Non-pigmented ciliary epithelial cell (primary cell): ENCODE measurements at regions not wholly inside any gene's neighbourhood (a gene's known extent, or its start where the extent isn't known, plus 50 kb on each side); places are given as distances from the start of the nearest gene placed in this dataset.
"Not testable (repeated sequence)": the region's sequence is repeated elsewhere in the genome, so short reads cannot be mapped to it uniquely, and the experiment has no call there.

Source experiments
- DNase-seq: peaks from one replicate; pipeline ENCODE4 v3.0.0-alpha.2; 2010; ENCODE audit warnings: low read depth

GRCh38 chr16:87038528-87038927, 278.7 kb downstream of the C16orf95 start:
- not testable (repeated sequence) for DNase-seq

DNA sequence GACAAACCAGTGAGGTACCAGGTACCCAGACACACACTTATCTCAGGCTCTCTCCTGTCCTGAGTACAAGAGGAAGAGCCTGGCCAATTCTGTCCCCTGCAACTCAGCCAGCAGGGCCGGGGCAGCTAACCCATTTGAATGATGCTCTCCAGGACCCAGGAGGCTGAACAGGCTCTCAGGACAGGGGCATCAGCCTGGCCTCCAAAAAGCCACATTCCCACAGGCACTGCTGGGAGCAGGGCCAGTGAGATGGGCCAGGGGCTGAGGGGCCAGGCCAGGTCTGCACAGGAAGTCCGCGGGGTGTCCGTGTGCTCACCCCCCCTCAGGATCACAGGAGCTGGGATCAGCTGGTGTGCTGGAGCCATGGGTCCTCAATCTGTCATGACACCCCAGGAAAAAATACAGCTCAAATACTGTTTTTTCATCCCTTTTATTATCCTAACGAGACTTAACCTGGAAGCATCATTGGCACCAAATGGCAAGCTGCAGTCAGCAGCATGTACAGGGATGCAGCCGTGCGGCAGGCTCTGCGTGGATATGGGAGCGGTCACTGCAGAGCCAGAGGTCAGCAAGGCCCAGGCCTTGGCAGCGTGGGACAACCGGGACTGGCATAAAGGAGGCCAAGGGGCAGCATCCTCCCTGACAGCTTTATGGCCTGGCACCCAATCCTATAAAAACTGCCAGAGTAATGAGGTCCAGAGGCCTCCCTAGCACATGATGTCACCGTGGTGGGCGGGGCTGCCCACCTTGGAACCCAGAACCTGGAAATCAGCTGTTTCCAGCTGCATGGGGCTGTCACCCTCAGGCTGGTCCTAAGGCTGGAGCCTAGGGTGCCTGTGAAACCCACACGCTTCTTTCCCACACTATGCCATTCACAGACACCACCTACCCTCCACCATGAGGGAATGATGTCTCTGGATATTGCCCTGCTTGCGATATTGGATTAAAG, 276.7 kb downstream of the C16orf95 start:
- no peak for DNase-seq

GRCh38 chr16:87041286-87041685, 275.9 kb downstream of the C16orf95 start:
- DNase-seq, result no peak

DNA sequence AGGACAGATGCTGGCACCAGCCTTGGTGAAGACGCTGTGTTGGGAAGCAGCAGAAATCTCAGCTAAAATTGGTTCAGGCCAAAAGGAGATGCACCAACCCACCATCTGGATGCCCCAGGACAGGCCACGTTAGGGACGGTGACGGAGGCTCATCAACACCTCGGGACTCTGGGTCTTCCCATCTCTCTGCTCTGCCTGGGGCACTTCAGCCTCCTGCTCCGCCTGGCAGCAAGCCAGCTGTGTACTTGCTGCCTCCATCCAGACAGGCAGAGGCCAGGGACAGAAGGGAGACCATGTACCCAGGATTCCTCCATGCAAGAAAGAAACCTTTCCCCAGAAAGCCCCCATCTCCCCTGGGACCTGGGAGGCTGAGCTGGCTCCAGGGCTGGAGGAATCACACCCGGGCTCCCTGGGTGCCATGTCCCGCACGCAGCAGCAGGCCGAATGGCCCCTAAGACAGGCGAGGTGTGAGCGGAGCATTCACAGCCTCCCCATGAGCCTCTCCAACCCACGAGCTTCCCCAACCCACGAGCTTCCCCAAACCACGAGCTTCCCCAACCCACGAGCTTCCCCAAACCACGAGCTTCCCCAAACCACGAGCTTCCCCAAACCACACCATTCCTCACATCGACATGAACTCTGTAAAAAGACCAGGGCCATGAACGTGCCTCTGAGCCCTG, 274.5 kb downstream of the C16orf95 start:
- DNase-seq, result no peak

DNA sequence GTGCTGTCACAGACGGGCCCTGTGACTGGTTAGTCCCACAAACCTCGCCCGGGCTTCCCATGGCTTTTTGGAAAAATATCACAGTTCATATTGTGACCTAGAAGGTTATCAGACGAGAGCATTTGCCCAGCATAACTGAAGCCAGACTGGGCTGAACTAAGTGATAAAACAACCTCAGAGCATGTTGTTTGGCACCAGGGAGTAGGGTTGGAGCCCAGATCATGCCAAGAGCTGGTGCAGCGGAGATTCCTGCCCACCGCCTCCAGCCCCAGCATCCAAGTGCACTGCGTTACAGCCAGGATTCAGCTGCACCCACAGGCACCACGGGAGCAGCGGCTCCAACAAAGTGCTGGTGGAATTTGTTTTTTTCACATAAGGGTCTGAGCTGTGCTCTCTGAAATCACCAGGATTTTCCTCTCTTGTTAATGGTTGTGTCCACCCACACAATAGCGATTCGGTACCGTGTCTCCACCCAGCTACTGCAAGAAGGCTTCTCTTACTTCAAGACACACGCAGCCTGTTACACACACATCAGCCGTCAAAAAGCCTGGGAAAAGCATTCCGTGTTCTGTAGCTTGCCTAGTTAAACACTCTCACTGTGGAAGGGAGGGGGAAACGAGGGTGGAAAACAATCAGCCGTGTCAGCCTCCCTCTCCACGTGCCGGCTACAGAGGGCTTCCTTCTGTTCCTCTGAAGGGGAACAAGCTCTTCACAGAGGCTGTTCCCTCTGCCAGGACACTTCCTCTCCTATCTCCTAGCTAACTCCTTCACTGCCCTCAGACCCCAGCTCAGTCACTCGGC, 273.8 kb downstream of the C16orf95 start:
- no peak for DNase-seq

GRCh38 chr16:87044032-87044382, 273.2 kb downstream of the C16orf95 start:
- DNase-seq, result no peak

GRCh38 chr16:87044829-87045228, 272.4 kb downstream of the C16orf95 start:
- no peak for DNase-seq

GRCh38 chr16:87045466-87046216, 271.6 kb downstream of the C16orf95 start:
- no peak for DNase-seq

- no peak for DNase-seq
Observed at GRCh38 chr16:87046235-87046634, 271.0 kb downstream of the C16orf95 start.

GRCh38 chr16:87047221-87048037, 269.8 kb downstream of the C16orf95 start:
- DNase-seq, result no peak

- no peak for DNase-seq
Observed at GRCh38 chr16:87048038-87048729, 269.0 kb downstream of the C16orf95 start.

- DNase-seq, result no peak
Observed at GRCh38 chr16:87048730-87049115, 268.5 kb downstream of the C16orf95 start.

DNA sequence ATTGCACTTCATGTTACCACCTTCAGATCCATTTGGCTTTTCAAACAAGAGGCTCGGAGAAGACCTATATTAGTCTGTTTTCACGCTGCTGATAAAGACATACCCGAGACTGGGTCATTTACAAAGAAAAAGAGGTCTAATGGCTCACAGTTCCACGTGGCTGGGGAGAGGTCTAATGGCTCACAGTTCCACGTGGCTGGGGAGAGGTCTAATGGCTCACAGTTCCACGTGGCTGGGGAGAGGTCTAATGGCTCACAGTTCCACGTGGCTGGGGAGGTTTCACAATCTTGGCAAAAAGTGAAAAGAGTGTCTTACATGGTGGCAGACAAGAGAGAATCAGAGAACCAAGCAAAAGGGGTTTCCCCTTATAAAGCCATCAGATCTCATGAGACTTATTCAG, 268.0 kb downstream of the C16orf95 start:
- not testable (repeated sequence) for DNase-seq

DNA sequence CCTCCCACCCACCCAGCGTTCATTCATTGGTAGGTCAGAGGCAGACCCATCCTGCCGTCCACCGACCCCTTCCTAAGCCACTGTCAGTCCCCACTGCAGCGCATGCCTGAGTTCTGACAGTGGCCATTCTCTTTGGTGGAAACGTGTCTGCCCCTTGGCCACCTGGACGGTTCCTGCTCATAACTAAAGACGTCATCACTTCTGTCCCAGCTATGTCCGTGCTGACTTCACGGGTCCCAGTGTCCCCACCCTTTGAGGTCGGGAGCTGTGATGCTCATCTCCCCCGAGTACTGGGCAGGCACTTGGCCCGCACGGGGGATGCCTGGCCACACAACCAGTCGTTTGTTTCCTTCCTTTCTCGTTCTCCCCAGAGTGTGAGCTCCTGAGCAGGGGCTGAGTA, 267.1 kb downstream of the C16orf95 start:
- DNase-seq, result no peak

DNA sequence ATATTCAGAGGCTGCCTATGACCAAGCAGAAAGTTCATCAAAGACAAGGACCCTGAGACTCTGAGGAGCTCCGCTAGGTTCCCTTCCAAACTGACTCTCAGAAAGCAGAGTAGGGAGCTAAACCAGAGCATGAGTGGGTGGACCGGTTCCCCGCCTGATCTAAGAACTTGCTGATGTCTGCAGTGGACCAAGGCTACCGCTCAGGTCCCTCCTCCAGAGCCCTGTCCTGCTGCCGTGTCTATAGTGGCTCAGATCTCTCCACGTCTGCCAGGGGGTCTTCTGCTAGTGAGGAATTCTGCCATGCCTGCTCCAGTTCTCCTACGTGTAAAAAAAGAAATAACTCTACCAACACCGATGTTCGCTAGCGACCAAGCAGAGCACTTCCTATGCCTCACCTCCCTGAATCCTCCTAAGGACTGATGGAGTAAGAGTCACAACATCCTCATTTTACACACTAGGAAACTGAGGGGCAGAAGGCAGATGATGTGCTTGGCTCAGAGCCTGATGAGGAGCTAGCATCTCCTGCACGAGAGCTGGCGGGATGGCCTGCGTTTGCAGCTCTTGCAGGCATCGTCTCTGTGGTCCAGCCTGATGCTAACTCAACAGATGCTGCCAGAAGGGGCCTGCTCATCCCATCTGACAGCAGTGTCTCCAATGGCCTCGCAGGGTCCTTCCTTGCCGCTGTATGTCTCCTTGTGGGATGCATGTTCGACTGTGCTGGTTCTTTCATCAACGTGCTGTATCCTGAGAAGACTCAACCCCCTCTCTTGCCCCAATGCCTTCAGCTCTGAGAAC, 265.5 kb downstream of the C16orf95 start:
- DNase-seq, result no peak

DNA sequence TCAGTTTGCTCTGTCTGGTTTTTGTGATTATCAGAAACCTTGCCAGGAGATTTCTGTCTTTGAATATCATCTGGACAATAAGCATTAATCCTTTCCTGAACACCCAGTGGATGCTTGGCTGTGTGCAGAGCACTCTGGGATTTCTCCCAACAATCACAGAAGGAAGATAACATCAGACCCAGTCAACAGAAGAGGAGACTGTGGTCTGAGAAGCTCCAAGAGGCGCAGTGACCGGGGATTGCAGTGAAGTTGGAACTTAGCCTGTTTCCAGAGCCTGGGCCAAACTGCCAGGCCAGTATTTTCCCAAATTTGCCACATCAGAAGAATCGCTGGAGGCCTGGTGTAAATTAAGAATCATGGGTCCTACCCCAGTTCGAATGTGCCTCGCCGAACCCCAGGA, 264.7 kb downstream of the C16orf95 start:
- no peak for DNase-seq

DNA sequence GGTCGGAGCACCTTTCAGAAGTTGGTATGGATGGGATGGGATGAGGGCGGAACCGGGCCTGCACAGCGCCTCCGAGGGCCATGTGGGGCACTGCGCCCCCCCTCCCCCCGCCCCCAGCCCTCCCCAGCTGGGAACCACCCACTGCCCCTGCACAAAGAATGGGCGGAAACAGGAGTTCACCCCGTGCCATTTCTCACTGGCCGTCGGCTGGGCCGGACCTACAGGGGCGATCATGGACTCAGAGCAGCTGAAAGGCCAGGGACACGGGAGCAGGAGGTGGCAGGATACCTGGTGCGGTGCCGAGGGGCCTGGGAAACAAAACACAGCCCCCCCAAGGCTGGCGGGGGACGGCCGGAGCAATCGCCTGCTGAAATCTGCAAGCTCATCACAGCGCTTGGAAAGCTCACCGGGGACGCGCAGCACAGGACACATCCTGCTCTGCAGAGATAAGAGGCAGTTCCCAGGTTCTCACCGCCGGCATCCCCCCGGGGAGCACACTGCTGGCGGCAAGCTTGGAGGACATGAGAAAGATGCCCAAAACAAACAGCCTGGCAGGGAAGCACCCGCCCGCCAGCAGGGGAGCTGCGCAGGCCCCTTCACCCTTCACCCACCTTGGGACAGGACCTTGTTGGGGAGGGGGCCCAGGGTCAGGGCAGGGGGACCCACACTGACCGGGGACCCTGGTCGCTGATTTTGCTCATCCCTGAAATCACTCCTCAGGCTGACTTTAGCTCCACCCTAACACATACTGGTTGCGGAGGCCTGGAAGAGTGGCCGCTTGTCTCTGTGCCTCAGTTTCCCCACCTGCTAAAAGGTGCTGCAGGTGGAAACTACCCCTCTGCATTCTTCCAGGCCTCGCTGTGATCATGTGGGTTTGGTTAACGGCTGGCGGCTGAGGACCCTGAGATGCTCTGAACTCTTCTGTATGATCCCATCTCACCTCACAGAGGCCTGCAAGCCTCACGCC, 263.9 kb downstream of the C16orf95 start:
- DNase-seq, result no peak

- no peak for DNase-seq
Observed at GRCh38 chr16:87054154-87054553, 263.0 kb downstream of the C16orf95 start.
